ENCODE measurements at regions not wholly inside any gene's neighbourhood (a gene's known extent, or its start where the extent isn't known, plus 50 kb on each side); places are given as distances from the start of the nearest gene placed in this dataset.

GRCh38 chr9:89787595-89787994 is 182.8 kb downstream of the GADD45G start:
- Histone ChIP-seq H3K9me3 (ENCODE audit: control insufficient read depth in 2 of 2, low read length in 2 of 2) (no peaks in the 10 kb centered on the region), H3K27ac (ENCODE audit: low read depth in 2 of 2, low read length in 2 of 2) (no peak overlapping the region)

GRCh38 chr9:89788434-89788833 is 183.6 kb downstream of the GADD45G start:
- Histone ChIP-seq H3K36me3 (ENCODE audit: control insufficient read depth in 2 of 2, insufficient read depth in 2 of 2, low read length in 2 of 2) (no peaks in the 10 kb centered on the region), H3K9ac (ENCODE audit: low read depth in 1 of 2, low read length in 2 of 2) (no peak overlapping the region), H3K27ac (ENCODE audit: low read depth in 2 of 2, low read length in 2 of 2) (no peak overlapping the region), H3K4me1 (ENCODE audit: control insufficient read depth in 2 of 2, insufficient read depth in 2 of 2, low read length in 2 of 2) (peaks cover 0 to 3% of the 10 kb centered on the region in 2 donors), H3K27me3 (ENCODE audit: control insufficient read depth in 2 of 2, insufficient read depth in 2 of 2, low read length in 2 of 2) (no peaks in the 10 kb centered on the region), H3K9me3 (ENCODE audit: control insufficient read depth in 2 of 2, low read length in 2 of 2) (no peaks in the 10 kb centered on the region), H3K4me3 (ENCODE audit: low read length in 2 of 2) (no peak overlapping the region)

More at GRCh38 chr9:89787595-89787994, 182.8 kb downstream of the GADD45G start:
- Histone ChIP-seq H3K27me3 (ENCODE audit: control insufficient read depth in 2 of 2, insufficient read depth in 2 of 2, low read length in 2 of 2) (no peaks in the 10 kb centered on the region), H3K4me3 (ENCODE audit: low read length in 2 of 2) (no peak overlapping the region), H3K9ac (ENCODE audit: low read depth in 1 of 2, low read length in 2 of 2) (no peak overlapping the region), H3K36me3 (ENCODE audit: control insufficient read depth in 2 of 2, insufficient read depth in 2 of 2, low read length in 2 of 2) (no peaks in the 10 kb centered on the region), H3K4me1 (ENCODE audit: control insufficient read depth in 2 of 2, insufficient read depth in 2 of 2, low read length in 2 of 2) (peaks cover 0 to 3% of the 10 kb centered on the region in 2 donors)

GRCh38 chr9:89789922-89790510 is 185.2 kb downstream of the GADD45G start:
- H3K4me3 ChIP-seq (ENCODE audit: low read length in 2 of 2), result no peak overlapping the region
- H3K9ac ChIP-seq (ENCODE audit: low read depth in 1 of 2, low read length in 2 of 2), result no peak overlapping the region
- no peaks in the 10 kb centered on the region for H3K27me3 ChIP-seq (ENCODE audit: control insufficient read depth in 2 of 2, insufficient read depth in 2 of 2, low read length in 2 of 2)
- no peak overlapping the region for H3K27ac ChIP-seq (ENCODE audit: low read depth in 2 of 2, low read length in 2 of 2)
- no peaks in the 10 kb centered on the region for H3K9me3 ChIP-seq (ENCODE audit: control insufficient read depth in 2 of 2, low read length in 2 of 2)
- no peaks in the 10 kb centered on the region for H3K36me3 ChIP-seq (ENCODE audit: control insufficient read depth in 2 of 2, insufficient read depth in 2 of 2, low read length in 2 of 2)
- H3K4me1 ChIP-seq (ENCODE audit: control insufficient read depth in 2 of 2, insufficient read depth in 2 of 2, low read length in 2 of 2), result peaks cover 0 to 3% of the 10 kb centered on the region in 2 donors

- H3K27me3 ChIP-seq (ENCODE audit: control insufficient read depth in 2 of 2, insufficient read depth in 2 of 2, low read length in 2 of 2), result no peaks in the 10 kb centered on the region
- no peak overlapping the region for H3K4me3 ChIP-seq (ENCODE audit: low read length in 2 of 2)
These were observed 185.8 kb downstream of the GADD45G start for GRCh38 chr9:89790542-89791109.

GRCh38 chr9:89791754-89792153 is 186.9 kb downstream of the GADD45G start:
- Histone ChIP-seq H3K27me3 (ENCODE audit: control insufficient read depth in 2 of 2, insufficient read depth in 2 of 2, low read length in 2 of 2) (no peaks in the 10 kb centered on the region), H3K36me3 (ENCODE audit: control insufficient read depth in 2 of 2, insufficient read depth in 2 of 2, low read length in 2 of 2) (no peaks in the 10 kb centered on the region), H3K4me3 (ENCODE audit: low read length in 2 of 2) (no peak overlapping the region), H3K27ac (ENCODE audit: low read depth in 2 of 2, low read length in 2 of 2) (no peak overlapping the region), H3K9me3 (ENCODE audit: control insufficient read depth in 2 of 2, low read length in 2 of 2) (no peaks in the 10 kb centered on the region), H3K4me1 (ENCODE audit: control insufficient read depth in 2 of 2, insufficient read depth in 2 of 2, low read length in 2 of 2) (no peaks in the 10 kb centered on the region), H3K9ac (ENCODE audit: low read depth in 1 of 2, low read length in 2 of 2) (no peak overlapping the region)

More at GRCh38 chr9:89790542-89791109, 185.8 kb downstream of the GADD45G start:
- Histone ChIP-seq H3K4me1 (ENCODE audit: control insufficient read depth in 2 of 2, insufficient read depth in 2 of 2, low read length in 2 of 2) (peaks cover 0 to 3% of the 10 kb centered on the region in 2 donors), H3K9me3 (ENCODE audit: control insufficient read depth in 2 of 2, low read length in 2 of 2) (no peaks in the 10 kb centered on the region), H3K9ac (ENCODE audit: low read depth in 1 of 2, low read length in 2 of 2) (no peak overlapping the region), H3K27ac (ENCODE audit: low read depth in 2 of 2, low read length in 2 of 2) (no peak overlapping the region), H3K36me3 (ENCODE audit: control insufficient read depth in 2 of 2, insufficient read depth in 2 of 2, low read length in 2 of 2) (no peaks in the 10 kb centered on the region)

- Histone ChIP-seq H3K4me1 (ENCODE audit: control insufficient read depth in 2 of 2, insufficient read depth in 2 of 2, low read length in 2 of 2) (no peaks in the 10 kb centered on the region), H3K27ac (ENCODE audit: low read depth in 2 of 2, low read length in 2 of 2) (no peak overlapping the region), H3K4me3 (ENCODE audit: low read length in 2 of 2) (no peak overlapping the region), H3K27me3 (ENCODE audit: control insufficient read depth in 2 of 2, insufficient read depth in 2 of 2, low read length in 2 of 2) (no peaks in the 10 kb centered on the region), H3K9me3 (ENCODE audit: control insufficient read depth in 2 of 2, low read length in 2 of 2) (no peaks in the 10 kb centered on the region), H3K9ac (ENCODE audit: low read depth in 1 of 2, low read length in 2 of 2) (no peak overlapping the region), H3K36me3 (ENCODE audit: control insufficient read depth in 2 of 2, insufficient read depth in 2 of 2, low read length in 2 of 2) (no peaks in the 10 kb centered on the region)
These were observed 187.6 kb downstream of the GADD45G start for GRCh38 chr9:89792189-89793123.

- Histone ChIP-seq H3K27ac (ENCODE audit: low read depth in 2 of 2, low read length in 2 of 2) (no peak overlapping the region), H3K4me1 (ENCODE audit: control insufficient read depth in 2 of 2, insufficient read depth in 2 of 2, low read length in 2 of 2) (no peaks in the 10 kb centered on the region), H3K36me3 (ENCODE audit: control insufficient read depth in 2 of 2, insufficient read depth in 2 of 2, low read length in 2 of 2) (no peaks in the 10 kb centered on the region), H3K27me3 (ENCODE audit: control insufficient read depth in 2 of 2, insufficient read depth in 2 of 2, low read length in 2 of 2) (no peaks in the 10 kb centered on the region), H3K4me3 (ENCODE audit: low read length in 2 of 2) (no peak overlapping the region), H3K9ac (ENCODE audit: low read depth in 1 of 2, low read length in 2 of 2) (no peak overlapping the region), H3K9me3 (ENCODE audit: control insufficient read depth in 2 of 2, low read length in 2 of 2) (no peaks in the 10 kb centered on the region)
These were observed 188.3 kb downstream of the GADD45G start for GRCh38 chr9:89793124-89793495.

GRCh38 chr9:89793551-89793950 is 188.7 kb downstream of the GADD45G start:
- no peak overlapping the region for H3K4me3 ChIP-seq (ENCODE audit: low read length in 2 of 2)
- no peaks in the 10 kb centered on the region for H3K4me1 ChIP-seq (ENCODE audit: control insufficient read depth in 2 of 2, insufficient read depth in 2 of 2, low read length in 2 of 2)
- no peaks in the 10 kb centered on the region for H3K36me3 ChIP-seq (ENCODE audit: control insufficient read depth in 2 of 2, insufficient read depth in 2 of 2, low read length in 2 of 2)
- no peak overlapping the region for H3K9ac ChIP-seq (ENCODE audit: low read depth in 1 of 2, low read length in 2 of 2)
- no peaks in the 10 kb centered on the region for H3K9me3 ChIP-seq (ENCODE audit: control insufficient read depth in 2 of 2, low read length in 2 of 2)
- no peak overlapping the region for H3K27ac ChIP-seq (ENCODE audit: low read depth in 2 of 2, low read length in 2 of 2)
- no peaks in the 10 kb centered on the region for H3K27me3 ChIP-seq (ENCODE audit: control insufficient read depth in 2 of 2, insufficient read depth in 2 of 2, low read length in 2 of 2)

- H3K36me3 ChIP-seq (ENCODE audit: control insufficient read depth in 2 of 2, insufficient read depth in 2 of 2, low read length in 2 of 2), result no peaks in the 10 kb centered on the region
- H3K27me3 ChIP-seq (ENCODE audit: control insufficient read depth in 2 of 2, insufficient read depth in 2 of 2, low read length in 2 of 2), result no peaks in the 10 kb centered on the region
- no peaks in the 10 kb centered on the region for H3K4me1 ChIP-seq (ENCODE audit: control insufficient read depth in 2 of 2, insufficient read depth in 2 of 2, low read length in 2 of 2)
- H3K4me3 ChIP-seq (ENCODE audit: low read length in 2 of 2), result no peak overlapping the region
- H3K9ac ChIP-seq (ENCODE audit: low read depth in 1 of 2, low read length in 2 of 2), result no peak overlapping the region
- H3K27ac ChIP-seq (ENCODE audit: low read depth in 2 of 2, low read length in 2 of 2), result no peak overlapping the region
- H3K9me3 ChIP-seq (ENCODE audit: control insufficient read depth in 2 of 2, low read length in 2 of 2), result no peaks in the 10 kb centered on the region
These were observed 190.1 kb downstream of the GADD45G start for GRCh38 chr9:89794918-89795317.

GRCh38 chr9:89795538-89796195 is 190.9 kb downstream of the GADD45G start:
- Histone ChIP-seq H3K9me3 (ENCODE audit: control insufficient read depth in 2 of 2, low read length in 2 of 2) (no peaks in the 10 kb centered on the region), H3K27ac (ENCODE audit: low read depth in 2 of 2, low read length in 2 of 2) (no peak overlapping the region), H3K27me3 (ENCODE audit: control insufficient read depth in 2 of 2, insufficient read depth in 2 of 2, low read length in 2 of 2) (no peaks in the 10 kb centered on the region), H3K4me3 (ENCODE audit: low read length in 2 of 2) (no peak overlapping the region), H3K4me1 (ENCODE audit: control insufficient read depth in 2 of 2, insufficient read depth in 2 of 2, low read length in 2 of 2) (no peaks in the 10 kb centered on the region), H3K9ac (ENCODE audit: low read depth in 1 of 2, low read length in 2 of 2) (no peak overlapping the region), H3K36me3 (ENCODE audit: control insufficient read depth in 2 of 2, insufficient read depth in 2 of 2, low read length in 2 of 2) (no peaks in the 10 kb centered on the region)

Measured in mucosa of rectum (tissue), 2 donors.